GM19239 (cell line): ENCODE measurements at regions not wholly inside any gene's neighbourhood (a gene's known extent, or its start where the extent isn't known, plus 50 kb on each side); places are given as distances from the start of the nearest gene placed in this dataset.

ENCODE experiments used
- DNase-seq: peaks from one replicate; pipeline ENCODE4 v3.0.0; 2011; ENCODE audit warnings: low spot score; ENCODE audit not compliant: insufficient read length
- FAIRE-seq: peaks from 2 replicates; lab custom pipeline; 2011; peaks lifted over from hg19 to GRCh38; lab: Jason Lieb, UNC

GRCh38 chr17:36812762-36813161, 124.5 kb upstream of the LHX1 start:
- no peak for FAIRE-seq
- DNase-seq = no peak

GRCh38 chr17:36813357-36813756, 123.9 kb upstream of the LHX1 start:
- DNase-seq = no peak
- no peak for FAIRE-seq

- DNase-seq = no peak
- FAIRE-seq = no peak
Observed at GRCh38 chr17:36813957-36814563, 123.2 kb upstream of the LHX1 start.

GRCh38 chr17:36814958-36815357, 122.3 kb upstream of the LHX1 start:
- no peak for FAIRE-seq
- no peak for DNase-seq

- FAIRE-seq (no peak), DNase-seq (no peak)
Observed at GRCh38 chr17:36816214-36816906, 120.9 kb upstream of the LHX1 start.

- DNase-seq (no peak), FAIRE-seq (no peak)
Observed at GRCh38 chr17:36816907-36817288, 120.4 kb upstream of the LHX1 start.

GRCh38 chr17:36817483-36818048, 119.7 kb upstream of the LHX1 start:
- DNase-seq = no peak
- FAIRE-seq = no peak

- DNase-seq (no peak), FAIRE-seq (no peak)
Observed at GRCh38 chr17:36818134-36818825, 119.0 kb upstream of the LHX1 start.

GRCh38 chr17:36823850-36824677, 113.2 kb upstream of the LHX1 start:
- no peak for FAIRE-seq

GRCh38 chr17:36824678-36825101, 112.6 kb upstream of the LHX1 start:
- DNase-seq (no peak), FAIRE-seq (no peak)

More at GRCh38 chr17:36823850-36824677, 113.2 kb upstream of the LHX1 start:
- no peak for DNase-seq

- no peak for FAIRE-seq
- DNase-seq = no peak
Observed at GRCh38 chr17:36825113-36825512, 112.2 kb upstream of the LHX1 start.

- no peak for DNase-seq
- no peak for FAIRE-seq
Observed at GRCh38 chr17:36825521-36825920, 111.8 kb upstream of the LHX1 start.

- FAIRE-seq = no peak
- no peak for DNase-seq
Observed at GRCh38 chr17:36825951-36826350, 111.3 kb upstream of the LHX1 start.

- no peak for FAIRE-seq
- DNase-seq = no peak
Observed at GRCh38 chr17:36827081-36827480, 110.2 kb upstream of the LHX1 start.

- DNase-seq (no peak), FAIRE-seq (no peak)
Observed at GRCh38 chr17:36829676-36830075, 107.6 kb upstream of the LHX1 start.

GRCh38 chr17:36833279-36833678, 104.0 kb upstream of the LHX1 start:
- DNase-seq = no peak
- FAIRE-seq = no peak

- FAIRE-seq (no peak), DNase-seq (no peak)
Observed at GRCh38 chr17:36835036-36835435, 102.2 kb upstream of the LHX1 start.

- no peak for DNase-seq
- no peak for FAIRE-seq
Observed at GRCh38 chr17:36837195-36837938, 99.9 kb upstream of the LHX1 start.

GRCh38 chr17:36837939-36838272, 99.4 kb upstream of the LHX1 start:
- no peak for FAIRE-seq
- no peak for DNase-seq

- DNase-seq = no peak
- FAIRE-seq = no peak
Observed at GRCh38 chr17:36839256-36839655, 98.0 kb upstream of the LHX1 start.
